Muscle of back (tissue), 3 donors: ENCODE measurements at regions not wholly inside any gene's neighbourhood (a gene's known extent, or its start where the extent isn't known, plus 50 kb on each side); places are given as distances from the start of the nearest gene placed in this dataset.
"Not testable (repeated sequence)": the region's sequence is repeated elsewhere in the genome, so short reads cannot be mapped to it uniquely, and the experiment has no call there.

Source experiments
- DNase-seq, 3 donors: peaks; one replicate each; pipeline versions ENCODE4 v3.0.0 to v3.0.0-alpha.2; 2013

GRCh38 chr14:82897469-82898308 is 1364.0 kb upstream of the SEL1L start:
- no peak for DNase-seq

GRCh38 chr14:82905762-82906161 is 1372.1 kb upstream of the SEL1L start:
- no peak for DNase-seq

- peak in 1 of 3 donors; percentile 3 for DNase-seq
Observed at GRCh38 chr14:82911930-82912329, 1378.3 kb upstream of the SEL1L start.

GRCh38 chr14:82913396-82913795 is 1379.7 kb upstream of the SEL1L start:
- no peak for DNase-seq

GRCh38 chr14:82915381-82915780 is 1381.7 kb upstream of the SEL1L start:
- DNase-seq = no peak

- DNase-seq = peak; percentile 14 to 30 (median 18)
Observed at GRCh38 chr14:82935691-82936090, 1402.0 kb upstream of the SEL1L start.

GRCh38 chr14:82951171-82951570 is 1417.5 kb upstream of the SEL1L start:
- DNase-seq = no peak

- no peak for DNase-seq
Observed at GRCh38 chr14:82963756-82964155, 1430.1 kb upstream of the SEL1L start.

GRCh38 chr14:82987502-82988124 is 1454.0 kb upstream of the SEL1L start:
- no peak for DNase-seq

GRCh38 chr14:82994547-82994946 is 1460.9 kb upstream of the SEL1L start:
- not testable (repeated sequence) for DNase-seq

GRCh38 chr14:82999802-83000201 is 1466.1 kb upstream of the SEL1L start:
- no peak for DNase-seq

GRCh38 chr14:83004456-83005006 is 1470.9 kb upstream of the SEL1L start:
- DNase-seq = no peak

GRCh38 chr14:83006121-83006670 is 1472.5 kb upstream of the SEL1L start:
- DNase-seq = no peak

GRCh38 chr14:83007052-83007451 is 1473.4 kb upstream of the SEL1L start:
- DNase-seq = not testable (repeated sequence)

GRCh38 chr14:83007641-83008225 is 1474.1 kb upstream of the SEL1L start:
- DNase-seq = peak in 1 of 3 donors; percentile 14

- no peak for DNase-seq
Observed at GRCh38 chr14:83017296-83017695, 1483.6 kb upstream of the SEL1L start.

GRCh38 chr14:83019744-83020414 is 1486.2 kb upstream of the SEL1L start:
- DNase-seq = no peak

- DNase-seq = no peak
Observed at GRCh38 chr14:83021323-83021722, 1487.7 kb upstream of the SEL1L start.

- DNase-seq = no peak
Observed at GRCh38 chr14:83023369-83023768, 1489.7 kb upstream of the SEL1L start.

- no peak for DNase-seq
Observed at GRCh38 chr14:83041224-83041623, 1507.6 kb upstream of the SEL1L start.

- DNase-seq = no peak
Observed at GRCh38 chr14:83042858-83043257, 1509.2 kb upstream of the SEL1L start.

GRCh38 chr14:83044001-83044400 is 1510.3 kb upstream of the SEL1L start:
- no peak for DNase-seq
